KMS-11 (cell line): ENCODE measurements at regions not wholly inside any gene's neighbourhood (a gene's known extent, or its start where the extent isn't known, plus 50 kb on each side); places are given as distances from the start of the nearest gene placed in this dataset.

ENCODE experiments used
- H2AFZ ChIP-seq: fragments of 200-600 bp; sonication (generic); 2 replicates; pipeline ENCODE4 v1.6.1; 2016; ENCODE audit warnings: antibody characterized with exemption, mixed run types, low read depth
- H3K27ac ChIP-seq: fragments of 200-600 bp; sonication (generic); 2 replicates; pipeline ENCODE4 v1.6.1; 2016; ENCODE audit warnings: mild to moderate bottlenecking, mixed run types
- H3K27me3 ChIP-seq: fragments of 200-600 bp; sonication (generic); 2 replicates; pipeline ENCODE4 v1.6.1; 2017; ENCODE audit warnings: mild to moderate bottlenecking, low read depth, mixed run types, moderate library complexity; ENCODE audit not compliant: insufficient read depth
- H3K36me3 ChIP-seq: fragments of 200-600 bp; sonication (generic); 2 replicates; pipeline ENCODE4 v1.6.1; 2017; ENCODE audit warnings: mild to moderate bottlenecking, mixed run types; ENCODE audit not compliant: insufficient read depth
- H3K4me1 ChIP-seq: fragments of 200-600 bp; sonication (generic); 2 replicates; pipeline ENCODE4 v1.6.1; 2016; ENCODE audit warnings: mild to moderate bottlenecking, low read depth, mixed run types; ENCODE audit not compliant: poor library complexity, severe bottlenecking
- H3K4me2 ChIP-seq: fragments of 200-600 bp; sonication (generic); 2 replicates; pipeline ENCODE4 v1.7.0; 2016; ENCODE audit warnings: mild to moderate bottlenecking, mixed run types
- H3K4me3 ChIP-seq: fragments of 200-600 bp; sonication (generic); IDR thresholded peaks from 2 replicates; pipeline ENCODE4 v1.6.1; 2017; ENCODE audit warnings: low read depth, low read length, mixed read lengths; ENCODE audit not compliant: insufficient read depth
- H3K79me2 ChIP-seq: fragments of 200-600 bp; sonication (generic); 2 replicates; pipeline ENCODE4 v1.6.1; 2016; ENCODE audit warnings: low read depth, mixed run types; ENCODE audit not compliant: insufficient read depth
- H3K9ac ChIP-seq: fragments of 200-600 bp; sonication (generic); 2 replicates; pipeline ENCODE4 v1.6.1; 2016; ENCODE audit warnings: mild to moderate bottlenecking, mixed run types
- H4K20me1 ChIP-seq: fragments of 200-600 bp; sonication (generic); 2 replicates; pipeline ENCODE4 v1.6.1; 2016; ENCODE audit warnings: mild to moderate bottlenecking, mixed run types; ENCODE audit not compliant: insufficient read depth
- TF ChIP-seq, protein P1 (sequence below): fragments of 200-600 bp; sonication (generic); conservative IDR thresholded peaks from 2 replicates; pipeline ENCODE4 v1.6.1; 2017; ENCODE audit warnings: low read depth, mild to moderate bottlenecking, antibody characterized with exemption, low read length, moderate library complexity, mixed read lengths

DNA sequence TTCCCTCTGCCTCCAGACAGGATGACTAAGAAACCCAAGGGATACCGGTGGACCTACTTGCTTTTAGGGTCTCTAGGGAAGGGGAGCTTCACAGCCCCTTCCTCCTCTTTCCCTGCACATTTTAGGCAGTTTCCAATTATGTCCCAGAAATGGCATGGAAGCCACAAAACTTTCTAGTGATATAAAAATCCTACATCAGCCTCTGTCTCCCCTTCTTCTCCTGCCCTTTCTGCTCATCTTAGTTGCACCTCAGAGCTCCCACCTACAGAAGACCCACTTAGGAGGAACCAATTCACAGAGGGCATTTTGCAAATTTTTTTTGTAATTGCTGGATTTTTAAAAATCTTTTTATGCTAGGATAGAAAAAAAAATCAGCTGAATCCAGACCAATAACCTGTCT lies 263.1 kb downstream of the TNS1 start:
- Histone ChIP-seq H3K27me3 (no peaks in the 10 kb centered on the region), H3K4me2 (no peak overlapping the region), H3K4me1 (no peaks in the 10 kb centered on the region), H3K4me3 (no peak overlapping the region), H3K36me3 (no peaks in the 10 kb centered on the region), H3K79me2 (no peaks in the 10 kb centered on the region), H3K27ac (no peak overlapping the region), H3K9ac (no peak overlapping the region), H4K20me1 (no peaks in the 10 kb centered on the region), H2AFZ (no peak overlapping the region)
- TF ChIP-seq, protein P1, sequence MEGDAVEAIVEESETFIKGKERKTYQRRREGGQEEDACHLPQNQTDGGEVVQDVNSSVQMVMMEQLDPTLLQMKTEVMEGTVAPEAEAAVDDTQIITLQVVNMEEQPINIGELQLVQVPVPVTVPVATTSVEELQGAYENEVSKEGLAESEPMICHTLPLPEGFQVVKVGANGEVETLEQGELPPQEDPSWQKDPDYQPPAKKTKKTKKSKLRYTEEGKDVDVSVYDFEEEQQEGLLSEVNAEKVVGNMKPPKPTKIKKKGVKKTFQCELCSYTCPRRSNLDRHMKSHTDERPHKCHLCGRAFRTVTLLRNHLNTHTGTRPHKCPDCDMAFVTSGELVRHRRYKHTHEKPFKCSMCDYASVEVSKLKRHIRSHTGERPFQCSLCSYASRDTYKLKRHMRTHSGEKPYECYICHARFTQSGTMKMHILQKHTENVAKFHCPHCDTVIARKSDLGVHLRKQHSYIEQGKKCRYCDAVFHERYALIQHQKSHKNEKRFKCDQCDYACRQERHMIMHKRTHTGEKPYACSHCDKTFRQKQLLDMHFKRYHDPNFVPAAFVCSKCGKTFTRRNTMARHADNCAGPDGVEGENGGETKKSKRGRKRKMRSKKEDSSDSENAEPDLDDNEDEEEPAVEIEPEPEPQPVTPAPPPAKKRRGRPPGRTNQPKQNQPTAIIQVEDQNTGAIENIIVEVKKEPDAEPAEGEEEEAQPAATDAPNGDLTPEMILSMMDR, result no peak

DNA sequence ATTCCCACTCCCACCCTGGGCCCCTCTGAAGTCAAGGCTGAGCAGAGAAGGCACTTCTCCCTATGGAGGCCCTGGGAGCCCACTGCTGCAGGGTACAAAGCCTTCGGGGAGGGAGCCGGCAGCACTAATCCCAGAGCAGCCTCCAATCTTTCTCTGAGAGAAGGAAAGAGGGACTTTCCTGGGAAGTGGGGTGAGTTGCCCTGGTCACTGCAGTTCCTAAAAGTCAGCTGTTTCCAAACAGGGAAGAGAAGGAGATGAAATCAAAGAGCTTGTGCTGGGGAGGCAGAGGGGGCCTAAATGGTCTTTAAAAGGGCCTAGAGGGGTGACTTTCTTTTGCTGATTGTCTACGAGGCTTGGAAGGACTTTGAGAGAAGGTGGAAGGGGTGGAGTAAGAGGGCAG lies 264.7 kb downstream of the TNS1 start:
- no peak overlapping the region for H2AFZ ChIP-seq
- TF ChIP-seq, protein P1, result no peak
- no peaks in the 10 kb centered on the region for H3K79me2 ChIP-seq
- no peaks in the 10 kb centered on the region for H4K20me1 ChIP-seq
- H3K27me3 ChIP-seq, result no peaks in the 10 kb centered on the region
- no peak overlapping the region for H3K4me3 ChIP-seq
- H3K27ac ChIP-seq, result no peak overlapping the region
- H3K9ac ChIP-seq, result no peak overlapping the region
- H3K36me3 ChIP-seq, result no peaks in the 10 kb centered on the region
- H3K4me2 ChIP-seq, result no peak overlapping the region
- H3K4me1 ChIP-seq, result no peaks in the 10 kb centered on the region

DNA sequence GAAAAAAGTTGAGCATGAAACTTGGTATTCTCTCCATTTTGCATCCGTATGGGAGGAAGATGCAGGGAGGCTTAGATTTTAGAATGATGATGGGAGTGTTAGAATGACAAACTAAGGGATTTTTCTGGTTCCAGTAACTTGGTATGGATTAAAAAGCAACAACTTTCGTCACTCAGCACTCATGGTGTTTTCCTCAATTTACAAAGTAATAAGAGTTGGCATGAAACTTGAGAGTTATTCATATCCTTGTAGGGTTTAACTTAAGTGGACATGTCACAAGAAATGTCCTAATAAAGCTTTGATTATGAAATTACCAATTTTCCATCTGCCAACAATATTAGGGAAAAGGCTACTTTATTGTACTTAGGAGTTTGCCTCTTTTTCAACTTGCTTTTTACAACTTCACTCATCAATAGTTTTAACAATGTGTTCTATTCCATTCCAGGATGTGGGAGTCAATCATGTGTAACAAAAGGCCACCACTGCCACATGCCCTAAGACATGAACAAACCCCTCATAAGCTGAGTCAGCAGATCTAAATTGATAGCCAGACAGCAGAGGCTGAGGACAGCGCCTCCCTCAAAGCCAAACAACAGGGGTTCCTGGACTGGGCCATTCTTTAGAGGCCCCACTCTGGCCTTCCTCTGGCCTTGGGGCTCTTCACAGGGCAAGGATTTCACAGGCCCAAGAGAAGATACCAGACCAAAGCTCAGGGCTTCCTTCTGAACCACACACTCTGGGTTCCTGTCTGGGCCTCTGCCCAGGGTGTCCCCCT lies 265.8 kb downstream of the TNS1 start:
- H3K4me1 ChIP-seq, result no peaks in the 10 kb centered on the region
- TF ChIP-seq, protein P1, result no peak
- no peak overlapping the region for H3K27ac ChIP-seq
- H3K4me3 ChIP-seq, result no peak overlapping the region
- H2AFZ ChIP-seq, result no peak overlapping the region
- no peaks in the 10 kb centered on the region for H3K36me3 ChIP-seq
- H4K20me1 ChIP-seq, result no peaks in the 10 kb centered on the region
- no peak overlapping the region for H3K4me2 ChIP-seq
- H3K27me3 ChIP-seq, result no peaks in the 10 kb centered on the region
- H3K9ac ChIP-seq, result no peak overlapping the region
- no peaks in the 10 kb centered on the region for H3K79me2 ChIP-seq

DNA sequence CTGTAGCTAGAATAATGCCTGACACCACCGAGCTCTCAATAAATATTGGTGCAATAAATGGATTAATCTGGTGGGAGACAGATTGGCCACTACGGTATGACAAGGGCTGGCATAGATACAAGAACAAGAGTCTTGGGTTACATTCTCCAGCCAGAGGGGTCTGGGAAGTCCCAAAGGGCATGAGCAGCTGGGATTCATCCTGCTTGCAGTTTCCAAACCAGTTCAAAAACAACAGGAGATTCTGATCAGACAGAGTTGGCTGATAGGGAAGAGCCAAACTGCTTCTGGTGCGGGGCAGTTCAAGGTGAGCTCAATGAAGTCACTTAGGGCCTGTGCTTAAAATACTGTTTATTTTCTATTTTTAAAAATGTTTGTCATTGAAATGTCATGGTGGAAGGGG lies 266.9 kb downstream of the TNS1 start:
- Histone ChIP-seq H3K36me3 (no peaks in the 10 kb centered on the region), H3K79me2 (no peaks in the 10 kb centered on the region), H3K4me3 (no peak overlapping the region), H3K27ac (no peak overlapping the region), H2AFZ (no peak overlapping the region), H3K27me3 (no peaks in the 10 kb centered on the region), H3K9ac (no peak overlapping the region), H4K20me1 (no peaks in the 10 kb centered on the region), H3K4me2 (no peak overlapping the region), H3K4me1 (no peaks in the 10 kb centered on the region)
- TF ChIP-seq, protein P1, result no peak
